Ovary (tissue), 7 donors: ENCODE measurements at regions not wholly inside any gene's neighbourhood (a gene's known extent, or its start where the extent isn't known, plus 50 kb on each side); places are given as distances from the start of the nearest gene placed in this dataset.

Experiments used
- DNase-seq, 5 donors: peaks; one replicate each; pipeline ENCODE4 v3.0.0-alpha.2; 2019 to 2020
- H3K27ac ChIP-seq, 2 donors: fragments of 200-600 bp; one replicate each; pipeline versions ENCODE4 v1.5.1 to v1.8.0; 2019 to 2022
- H3K27me3 ChIP-seq: fragments of 200-600 bp; one replicate; pipeline ENCODE4 v1.8.0; 2022
- H3K36me3 ChIP-seq: fragments of 200-600 bp; sonication (generic); one replicate; pipeline ENCODE4 v1.5.1; 2019
- H3K4me1 ChIP-seq: one replicate; pipeline ENCODE4 v1.8.1; 2013; ENCODE audit warnings: mild to moderate bottlenecking, moderate library complexity; ENCODE audit not compliant: insufficient read depth
- H3K4me3 ChIP-seq: fragments of 200-600 bp; sonication (generic); one replicate; pipeline ENCODE4 v1.5.1; 2017
- H3K9me3 ChIP-seq, 2 donors: fragments of 200-600 bp in 1 of 2; sonication (generic) in 1 of 2; one replicate each; pipeline versions ENCODE4 v1.5.1 to v1.8.1; 2013 to 2019; ENCODE audit warnings: mild to moderate bottlenecking in 1 of 2, moderate library complexity in 1 of 2
- EP300 ChIP-seq: sonication (generic); formaldehyde crosslinking; IDR thresholded peaks from one replicate; pipeline ENCODE4 v1.6.1; 2017; ENCODE audit warnings: antibody characterized with exemption
- POLR2A ChIP-seq: fragments of 450-650 bp; IDR thresholded peaks from one replicate; pipeline ENCODE4 v1.6.1; 2017; ENCODE audit warnings: antibody characterized with exemption, mild to moderate bottlenecking, moderate library complexity
- WGBS, 3 donors: extraction: QIAGEN DNeasy Blood & Tissue Kit in 1 of 3; methylation state at CpG; one replicate each; pipeline versions ENCODE4 v1.1.5 to v1.1.7; 2013 to 2017; 5-methylcytosine and 5-hydroxymethylcytosine counted together
- intact Hi-C, 4 donors: fragments of 100-400 bp; cut with DNase I; formaldehyde crosslinking; loops; one replicate each; pipeline versions ENCODE4 v1.11.0 to v1.15.1; 2022 to 2023
- TF ChIP-seq, protein P1 (sequence below), 3 donors: fragments of 450-650 bp in 2 of 3; fragments of 200-600 bp in 1 of 3; IDR thresholded peaks; one replicate each; pipeline versions ENCODE4 v1.5.1 to v1.8.0; 2016 to 2022; ENCODE audit warnings: antibody characterized with exemption in 3 of 3, mild to moderate bottlenecking in 1 of 3
- donor health status: DM: no; HTN: no; CAD: no; lungs with moderate emphysema.
- donor health status: DM: no; HTN: no; CAD: no.
- donor health status: Bipolar disorder and iron deficiency.
- donor health status: DM: no; HTN: no; CAD: no.
- donor health status: DM: yes; HTN: yes; CAD: no.

DNA sequence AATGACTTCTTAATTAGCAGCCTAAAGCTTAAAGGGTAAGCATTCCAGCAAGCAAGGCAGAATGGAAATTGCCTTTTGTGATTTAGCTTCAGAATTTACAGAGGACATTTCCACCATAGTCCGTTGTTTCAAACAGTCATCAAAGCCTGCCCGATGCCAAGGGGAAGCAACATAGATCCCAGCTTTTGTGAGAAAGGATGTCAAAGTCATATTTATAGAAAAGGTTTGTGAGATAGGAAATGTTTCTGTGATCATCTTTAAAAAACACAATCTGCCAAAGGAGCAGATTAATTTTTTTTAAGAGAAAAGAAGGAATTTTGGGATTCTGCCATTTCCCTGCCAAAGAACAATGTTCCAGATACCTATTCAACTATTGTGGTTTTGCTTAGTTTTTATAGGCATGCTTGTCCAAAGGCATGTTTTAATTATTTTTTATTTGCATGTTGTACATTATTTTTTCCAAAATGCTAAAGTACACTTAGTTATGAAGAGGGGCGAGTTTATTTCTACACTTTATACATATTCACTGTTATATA is 346.9 kb downstream of the ZNF608 start:
- Histone ChIP-seq H3K27ac (no peak overlapping the region), H3K9me3 (no peaks in the 10 kb centered on the region), H3K27me3 (no peaks in the 10 kb centered on the region), H3K4me1 (no peaks in the 10 kb centered on the region), H3K4me3 (no peak overlapping the region), H3K36me3 (no peaks in the 10 kb centered on the region)
- no peak for DNase-seq
- 70 to 76% (median 75%) methylated on average over 3 of the region's 3 CpGs for WGBS, 3 donors
- intact Hi-C loops, result no loop called here
- no peak for TF ChIP-seq POLR2A
- TF ChIP-seq, protein P1, sequence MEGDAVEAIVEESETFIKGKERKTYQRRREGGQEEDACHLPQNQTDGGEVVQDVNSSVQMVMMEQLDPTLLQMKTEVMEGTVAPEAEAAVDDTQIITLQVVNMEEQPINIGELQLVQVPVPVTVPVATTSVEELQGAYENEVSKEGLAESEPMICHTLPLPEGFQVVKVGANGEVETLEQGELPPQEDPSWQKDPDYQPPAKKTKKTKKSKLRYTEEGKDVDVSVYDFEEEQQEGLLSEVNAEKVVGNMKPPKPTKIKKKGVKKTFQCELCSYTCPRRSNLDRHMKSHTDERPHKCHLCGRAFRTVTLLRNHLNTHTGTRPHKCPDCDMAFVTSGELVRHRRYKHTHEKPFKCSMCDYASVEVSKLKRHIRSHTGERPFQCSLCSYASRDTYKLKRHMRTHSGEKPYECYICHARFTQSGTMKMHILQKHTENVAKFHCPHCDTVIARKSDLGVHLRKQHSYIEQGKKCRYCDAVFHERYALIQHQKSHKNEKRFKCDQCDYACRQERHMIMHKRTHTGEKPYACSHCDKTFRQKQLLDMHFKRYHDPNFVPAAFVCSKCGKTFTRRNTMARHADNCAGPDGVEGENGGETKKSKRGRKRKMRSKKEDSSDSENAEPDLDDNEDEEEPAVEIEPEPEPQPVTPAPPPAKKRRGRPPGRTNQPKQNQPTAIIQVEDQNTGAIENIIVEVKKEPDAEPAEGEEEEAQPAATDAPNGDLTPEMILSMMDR (IDR thresholded peaks at IDR 0.05), result no peak
- no peak for TF ChIP-seq EP300

DNA sequence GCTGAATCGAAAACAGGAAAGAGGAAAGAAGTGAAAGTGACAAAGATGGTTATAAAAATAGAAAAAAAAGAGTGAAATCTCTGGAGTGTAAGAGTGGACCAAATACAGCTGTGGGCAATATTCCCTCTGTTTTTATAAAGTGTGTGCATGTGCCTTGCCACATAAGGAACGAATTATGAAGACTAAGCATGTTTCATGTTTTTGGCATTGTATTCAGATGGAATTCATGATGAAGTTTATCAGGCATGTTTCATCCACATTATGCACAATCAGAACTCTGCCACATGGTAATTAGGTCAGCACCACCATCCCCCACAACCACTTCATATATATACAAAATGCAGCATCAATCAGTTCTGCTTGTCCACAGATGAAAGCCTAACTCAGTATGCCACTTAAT is 348.0 kb downstream of the ZNF608 start:
- no peaks in the 10 kb centered on the region for H3K9me3 ChIP-seq
- DNase-seq, result no peak
- 71 to 78% (median 75%) methylated on average over 2 of the region's 2 CpGs for WGBS, 3 donors
- H3K4me3 ChIP-seq, result no peak overlapping the region
- no peak for TF ChIP-seq EP300
- TF ChIP-seq POLR2A, result no peak
- TF ChIP-seq, protein P1 (IDR thresholded peaks at IDR 0.05), result no peak
- no peaks in the 10 kb centered on the region for H3K36me3 ChIP-seq
- H3K4me1 ChIP-seq, result no peaks in the 10 kb centered on the region
- no peaks in the 10 kb centered on the region for H3K27me3 ChIP-seq
- intact Hi-C loops, result no loop called here
- no peak overlapping the region for H3K27ac ChIP-seq

DNA sequence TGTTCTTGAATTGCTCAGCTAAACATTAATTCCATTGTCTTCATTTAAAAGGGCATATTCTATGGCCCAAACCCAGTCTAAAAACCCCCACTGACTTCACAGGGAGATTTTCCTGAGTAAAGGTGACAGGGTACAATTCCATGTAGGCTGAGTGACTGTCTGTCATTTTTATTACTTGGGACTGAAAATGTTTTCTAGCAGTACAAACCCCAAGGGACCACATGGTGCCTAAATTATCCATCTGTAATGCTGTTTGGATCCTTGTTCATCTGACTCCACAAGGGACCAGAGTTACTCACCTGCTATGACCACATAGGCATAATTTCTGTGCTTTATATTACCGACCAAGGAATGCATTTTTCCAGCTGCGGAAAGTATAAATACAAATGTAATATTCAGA is 349.1 kb downstream of the ZNF608 start:
- Histone ChIP-seq H3K9me3 (no peaks in the 10 kb centered on the region), H3K4me3 (no peak overlapping the region), H3K27ac (no peak overlapping the region), H3K4me1 (no peaks in the 10 kb centered on the region), H3K36me3 (no peaks in the 10 kb centered on the region), H3K27me3 (no peaks in the 10 kb centered on the region)
- intact Hi-C loops, result no loop called here
- WGBS, 3 donors, result 88 to 94% (median 88%) methylated on average over 2 of the region's 2 CpGs
- TF ChIP-seq, protein P1 (IDR thresholded peaks at IDR 0.05), result no peak
- TF ChIP-seq POLR2A, result no peak
- no peak for TF ChIP-seq EP300
- no peak for DNase-seq

DNA sequence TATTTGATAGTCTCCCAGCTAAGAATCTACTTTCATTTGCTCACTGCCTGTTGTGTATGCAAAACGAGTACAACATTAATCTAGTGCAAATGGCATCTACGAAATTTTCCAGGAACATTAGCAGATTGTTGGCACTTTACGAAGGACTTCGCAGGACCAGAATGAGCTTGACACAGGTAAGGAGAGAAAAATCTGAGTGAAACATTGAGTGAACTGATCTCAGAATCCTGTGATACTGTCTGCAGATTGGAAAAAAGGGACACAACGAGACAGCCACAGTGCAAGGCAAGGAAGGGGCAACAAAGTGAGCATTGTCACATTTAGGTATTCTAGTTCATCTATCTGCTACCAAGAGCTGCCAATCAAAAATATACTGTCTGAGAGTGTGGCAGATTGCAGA is 350.5 kb downstream of the ZNF608 start:
- Histone ChIP-seq H3K4me1 (no peaks in the 10 kb centered on the region), H3K27me3 (no peaks in the 10 kb centered on the region), H3K9me3 (no peaks in the 10 kb centered on the region), H3K4me3 (no peak overlapping the region), H3K36me3 (no peaks in the 10 kb centered on the region), H3K27ac (no peak overlapping the region)
- TF ChIP-seq, protein P1 (IDR thresholded peaks at IDR 0.05), result no peak
- TF ChIP-seq EP300, result no peak
- TF ChIP-seq POLR2A, result no peak
- intact Hi-C loops, result no loop called here
- DNase-seq, result no peak
- 82 to 93% (median 92%) methylated on average over 5 of the region's 5 CpGs for WGBS, 3 donors
